Astrocyte (in vitro differentiated cells and primary cell): ENCODE measurements at regions not wholly inside any gene's neighbourhood (a gene's known extent, or its start where the extent isn't known, plus 50 kb on each side); places are given as distances from the start of the nearest gene placed in this dataset.

ENCODE experiments used
- DNase-seq: peaks from one replicate; pipeline ENCODE4 v3.0.0-alpha.2; 2010; ENCODE audit warnings: low read depth
- FAIRE-seq: peaks from 2 replicates; lab custom pipeline; 2011; peaks lifted over from hg19 to GRCh38; lab: Jason Lieb, UNC
- H2AFZ ChIP-seq: 2 replicates; pipeline ENCODE4 v1.6.0; 2012; ENCODE audit warnings: low read depth, low read length, inconsistent platforms
- H3K27ac ChIP-seq: 2 replicates; pipeline ENCODE4 v1.5.1; 2011; ENCODE audit warnings: low read depth, low read length, inconsistent platforms
- H3K27me3 ChIP-seq: 2 replicates; pipeline ENCODE4 v1.6.0; 2011; ENCODE audit warnings: low read length, inconsistent platforms; ENCODE audit not compliant: insufficient read depth
- H3K36me3 ChIP-seq: 2 replicates; pipeline ENCODE4 v1.5.1; 2011; ENCODE audit warnings: low read length, inconsistent platforms; ENCODE audit not compliant: insufficient read depth
- H3K4me1 ChIP-seq: 2 replicates; pipeline ENCODE4 v1.5.1; 2011; ENCODE audit warnings: low read length, inconsistent platforms; ENCODE audit not compliant: insufficient read depth
- H3K4me2 ChIP-seq: 2 replicates; pipeline ENCODE4 v1.6.0; 2012; ENCODE audit warnings: low read length, inconsistent platforms
- H3K4me3 ChIP-seq: 2 replicates; pipeline ENCODE4 v1.5.1; 2011; ENCODE audit warnings: low read depth, mild to moderate bottlenecking, low read length, inconsistent platforms; ENCODE audit not compliant: insufficient read depth
- H3K79me2 ChIP-seq: 2 replicates; pipeline ENCODE4 v1.6.0; 2012; ENCODE audit warnings: mild to moderate bottlenecking, low read length, inconsistent platforms; ENCODE audit not compliant: insufficient read depth
- H3K9ac ChIP-seq: 2 replicates; pipeline ENCODE4 v1.6.0; 2012; ENCODE audit warnings: mild to moderate bottlenecking, low read length, inconsistent platforms
- H3K9me3 ChIP-seq: 2 replicates; pipeline ENCODE4 v1.5.1; 2012; ENCODE audit warnings: low read depth, mild to moderate bottlenecking, low read length, inconsistent platforms; ENCODE audit not compliant: insufficient read depth
- H4K20me1 ChIP-seq: 2 replicates; pipeline ENCODE4 v1.6.0; 2012; ENCODE audit warnings: low read length, inconsistent platforms; ENCODE audit not compliant: insufficient read depth
- H3K27ac Mint-ChIP-seq: one replicate; pipeline ENCODE4 v1.8.0; 2021; ENCODE audit warnings: mild to moderate bottlenecking, mixed read lengths; ENCODE audit not compliant: unreplicated experiment
- H3K27me3 Mint-ChIP-seq: one replicate; pipeline ENCODE4 v1.8.0; 2021; ENCODE audit warnings: low read depth, mixed read lengths; ENCODE audit not compliant: unreplicated experiment
- H3K36me3 Mint-ChIP-seq: one replicate; pipeline ENCODE4 v1.8.0; 2021; ENCODE audit warnings: low read depth, mixed read lengths; ENCODE audit not compliant: unreplicated experiment
- H3K4me1 Mint-ChIP-seq: one replicate; pipeline ENCODE4 v1.8.0; 2021; ENCODE audit warnings: low read depth, mixed read lengths; ENCODE audit not compliant: unreplicated experiment
- H3K4me3 Mint-ChIP-seq: one replicate; pipeline ENCODE4 v1.8.0; 2021; ENCODE audit warnings: mild to moderate bottlenecking, moderate library complexity, mixed read lengths; ENCODE audit not compliant: unreplicated experiment
- H3K9me3 Mint-ChIP-seq: one replicate; pipeline ENCODE4 v1.8.0; 2021; ENCODE audit warnings: mild to moderate bottlenecking, mixed read lengths; ENCODE audit not compliant: unreplicated experiment
- CTCF ChIP-seq: IDR thresholded peaks from 2 replicates; pipeline ENCODE4 v1.5.1; 2011; ENCODE audit warnings: low read depth, mild to moderate bottlenecking, inconsistent platforms, low read length, moderate library complexity; ENCODE audit not compliant: insufficient read depth
- EZH2 ChIP-seq: IDR thresholded peaks from 2 replicates; pipeline ENCODE4 v1.6.1; 2012; ENCODE audit warnings: mild to moderate bottlenecking, low read length, inconsistent platforms; ENCODE audit not compliant: insufficient read depth

GRCh38 chr9:12614488-12614887, 78.7 kb upstream of the TYRP1 start:
- Histone ChIP-seq H3K36me3 (no peaks in the 10 kb centered on the region), H4K20me1 (no peaks in the 10 kb centered on the region), H2AFZ (no peak overlapping the region), H3K79me2 (no peaks in the 10 kb centered on the region), H3K27me3 (no peaks in the 10 kb centered on the region), H3K4me2 (no peak overlapping the region), H3K4me1 (no peaks in the 10 kb centered on the region), H3K9me3 (no peaks in the 10 kb centered on the region), H3K27ac (no peak overlapping the region), H3K9ac (no peak overlapping the region), H3K4me3 (no peak overlapping the region)
- no peak for DNase-seq
- no peak for FAIRE-seq
- H3K9me3 Mint-ChIP-seq, result no peaks in the 10 kb centered on the region
- H3K4me3 Mint-ChIP-seq, result no peak overlapping the region
- no peak for TF ChIP-seq EZH2
- TF ChIP-seq CTCF, result no peak
- no peaks in the 10 kb centered on the region for H3K4me1 Mint-ChIP-seq
- no peaks in the 10 kb centered on the region for H3K36me3 Mint-ChIP-seq
- H3K27ac Mint-ChIP-seq, result no peak overlapping the region
- no peaks in the 10 kb centered on the region for H3K27me3 Mint-ChIP-seq

DNA sequence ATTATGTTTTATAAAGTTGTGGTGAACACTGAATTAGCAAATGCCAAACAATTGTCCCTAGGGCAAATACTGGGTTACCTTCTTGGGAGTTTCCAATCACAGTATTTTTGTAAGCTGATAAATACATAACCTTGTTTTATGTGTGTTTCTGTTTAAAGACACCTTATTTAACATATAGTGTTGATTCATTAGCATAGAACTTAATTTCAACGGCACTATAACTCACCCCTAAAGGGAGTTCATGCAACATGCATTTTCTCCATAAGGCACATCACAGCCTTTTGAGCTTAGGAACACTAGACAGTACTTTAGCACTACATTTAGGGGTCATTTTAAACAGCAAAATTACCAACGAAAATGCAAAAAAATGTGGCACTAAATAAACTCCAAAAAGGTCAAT, 74.2 kb upstream of the TYRP1 start:
- TF ChIP-seq CTCF, result no peak
- no peak for TF ChIP-seq EZH2
- no peak overlapping the region for H3K4me3 Mint-ChIP-seq
- Histone ChIP-seq H3K27ac (no peak overlapping the region), H3K36me3 (no peaks in the 10 kb centered on the region), H3K4me3 (no peak overlapping the region), H3K9me3 (no peaks in the 10 kb centered on the region), H2AFZ (no peak overlapping the region), H3K9ac (no peak overlapping the region), H3K4me1 (no peaks in the 10 kb centered on the region), H3K79me2 (no peaks in the 10 kb centered on the region), H4K20me1 (no peaks in the 10 kb centered on the region), H3K27me3 (no peaks in the 10 kb centered on the region), H3K4me2 (no peak overlapping the region)
- no peaks in the 10 kb centered on the region for H3K27me3 Mint-ChIP-seq
- H3K9me3 Mint-ChIP-seq, result no peaks in the 10 kb centered on the region
- H3K27ac Mint-ChIP-seq, result no peak overlapping the region
- no peak for DNase-seq
- FAIRE-seq, result peak; percentile 29
- H3K36me3 Mint-ChIP-seq, result no peaks in the 10 kb centered on the region
- no peaks in the 10 kb centered on the region for H3K4me1 Mint-ChIP-seq

DNA sequence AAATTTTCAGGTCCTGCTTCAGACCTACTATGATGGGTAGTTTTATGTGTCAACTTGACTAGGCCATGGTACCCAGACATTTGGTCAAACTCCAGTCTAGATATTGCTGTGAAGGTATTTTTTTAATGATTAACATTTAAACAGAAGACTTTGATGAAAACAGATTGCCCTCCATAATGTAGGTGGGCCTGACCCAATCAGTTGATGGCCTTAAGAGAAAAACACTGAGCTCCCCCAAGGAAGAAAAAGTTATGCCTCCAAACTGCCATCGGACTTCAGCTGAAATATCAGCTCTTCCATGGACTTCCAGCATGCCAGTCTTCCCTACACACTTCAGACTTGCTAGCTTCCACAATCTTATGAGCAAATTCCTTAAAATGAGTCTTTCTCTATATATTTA, 67.3 kb upstream of the TYRP1 start:
- Histone ChIP-seq H2AFZ (no peak overlapping the region), H3K9ac (no peak overlapping the region), H4K20me1 (no peaks in the 10 kb centered on the region), H3K4me1 (no peaks in the 10 kb centered on the region), H3K27me3 (no peaks in the 10 kb centered on the region), H3K4me2 (no peak overlapping the region), H3K79me2 (no peaks in the 10 kb centered on the region), H3K4me3 (no peak overlapping the region), H3K36me3 (no peaks in the 10 kb centered on the region), H3K27ac (no peak overlapping the region), H3K9me3 (no peaks in the 10 kb centered on the region)
- no peaks in the 10 kb centered on the region for H3K9me3 Mint-ChIP-seq
- FAIRE-seq, result no peak
- peaks cover 6% of the 10 kb centered on the region for H3K4me1 Mint-ChIP-seq
- TF ChIP-seq CTCF, result no peak
- TF ChIP-seq EZH2, result no peak
- no peaks in the 10 kb centered on the region for H3K36me3 Mint-ChIP-seq
- no peak overlapping the region for H3K4me3 Mint-ChIP-seq
- H3K27me3 Mint-ChIP-seq, result no peaks in the 10 kb centered on the region
- DNase-seq, result no peak
- no peak overlapping the region for H3K27ac Mint-ChIP-seq
